Activated naive CD4-positive, alpha-beta T cell treated with anti-CD3 and anti-CD28 coated beads for 36 hours (primary cell): ENCODE measurements at regions not wholly inside any gene's neighbourhood (a gene's known extent, or its start where the extent isn't known, plus 50 kb on each side); places are given as distances from the start of the nearest gene placed in this dataset.
A peak's percentile ranks its signal among the peaks of the same experiment; 100 is the strongest.

Source experiments
- CTCF ChIA-PET: fragments of 350-600 bp; sonication (Branson Sonifier 250); formaldehyde crosslinking; loops from one replicate; lab custom pipeline; 2021; ENCODE audit warnings: antibody characterized with exemption; lab: Charles Lee
- DNase-seq: peaks from one replicate; pipeline ENCODE4 v3.0.0-alpha.2; 2020
- H3K27ac Mint-ChIP-seq: one replicate; pipeline ENCODE4 v1.8.0; 2021; ENCODE audit warnings: mild to moderate bottlenecking, mixed read lengths
- H3K27me3 Mint-ChIP-seq: one replicate; pipeline ENCODE4 v1.8.0; 2021; ENCODE audit warnings: low read depth, mixed read lengths
- H3K36me3 Mint-ChIP-seq: one replicate; pipeline ENCODE4 v1.8.0; 2021; ENCODE audit warnings: low read depth, mixed read lengths
- H3K4me1 Mint-ChIP-seq: one replicate; pipeline ENCODE4 v1.8.0; 2021; ENCODE audit warnings: low read depth, mixed read lengths
- H3K4me3 Mint-ChIP-seq: one replicate; pipeline ENCODE4 v1.8.0; 2021; ENCODE audit warnings: mild to moderate bottlenecking, moderate library complexity, mixed read lengths
- H3K9me3 Mint-ChIP-seq: one replicate; pipeline ENCODE4 v1.8.0; 2021; ENCODE audit warnings: mixed read lengths
- intact Hi-C: fragments of 100-400 bp; cut with micrococcal nuclease; formaldehyde crosslinking; loops from one replicate; pipeline ENCODE4 v1.15.1; 2023

DNA sequence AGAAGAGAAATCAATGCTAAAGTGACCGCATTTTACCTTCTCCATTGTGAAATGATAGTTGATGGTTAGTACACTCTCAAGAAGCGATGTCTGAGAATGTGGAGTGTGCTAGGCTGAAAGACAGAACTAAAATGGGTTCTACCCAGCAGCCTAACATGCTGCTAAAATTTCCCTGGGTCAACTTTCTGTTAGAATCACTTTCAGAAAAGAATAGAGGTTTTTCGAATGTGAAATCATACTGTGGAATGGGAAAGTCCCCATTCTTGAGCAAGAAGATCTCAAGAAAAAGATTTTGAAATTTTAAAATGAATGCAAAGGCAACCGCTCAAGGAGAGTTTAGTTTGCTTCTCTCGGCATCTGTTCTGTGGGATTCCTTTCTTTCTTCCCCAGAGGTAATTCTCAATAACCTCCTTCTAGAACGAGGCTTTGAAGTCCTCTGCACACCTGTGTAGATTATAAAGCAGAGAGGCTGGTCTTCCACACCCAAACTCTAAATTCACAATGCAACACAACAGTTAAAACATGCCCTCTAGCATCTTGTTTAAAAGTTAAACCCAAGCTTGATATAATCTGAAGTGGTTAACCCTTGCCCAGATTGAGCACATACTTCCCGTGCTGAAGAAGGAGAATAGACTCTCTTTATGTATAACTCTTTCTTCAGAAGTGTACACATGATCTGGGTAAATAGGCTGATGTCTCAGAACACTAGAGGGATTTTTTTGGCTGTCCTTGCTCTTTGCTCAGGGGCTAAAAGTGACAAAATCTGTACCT, 208.7 kb upstream of the KLF3 start:
- CTCF ChIA-PET: interaction anchor here (0.8 kb wide), 1 partner anchor 187 kb away, joined by 3 read pairs; no protein-coding TSS in a partner anchor
- Mint-ChIP-seq H3K4me3 (no peak overlapping the region), H3K9me3 (no peaks in the 10 kb centered on the region), H3K4me1 (peaks cover 52% of the 10 kb centered on the region), H3K27me3 (no peaks in the 10 kb centered on the region), H3K36me3 (no peaks in the 10 kb centered on the region), H3K27ac (peak overlapping the region; percentile 82)
- intact Hi-C loops: loop anchor here (1.0 to 10.0 kb wide), 9 partner anchors 58 to 350 kb away; no protein-coding TSS in a partner anchor
- DNase-seq: peak; percentile 11

DNA sequence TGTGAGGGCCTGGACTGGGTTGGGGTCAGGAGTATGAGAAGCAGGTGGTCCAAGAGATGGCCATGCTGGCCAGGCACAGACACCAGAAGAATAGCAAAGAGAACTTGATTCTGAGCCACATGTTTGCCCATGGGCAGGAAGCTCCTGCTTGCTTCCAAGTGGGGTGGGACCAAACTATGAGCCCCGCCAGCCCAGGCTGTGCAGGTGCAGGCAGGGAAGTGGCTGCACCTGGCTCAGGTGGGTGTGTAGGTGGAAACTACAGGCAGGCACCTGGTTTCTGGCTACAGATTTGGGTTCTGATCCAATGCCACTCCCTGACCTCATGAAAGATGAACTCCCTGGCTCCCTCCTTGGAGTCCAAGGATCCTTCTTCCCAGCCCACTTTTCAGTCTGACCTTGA, 207.9 kb upstream of the KLF3 start:
- DNase-seq: no peak
- H3K9me3 Mint-ChIP-seq: no peaks in the 10 kb centered on the region
- no peak overlapping the region for H3K4me3 Mint-ChIP-seq
- H3K27ac Mint-ChIP-seq: peak overlapping the region; percentile 82
- intact Hi-C loops: loop anchor here (10.0 kb wide), 2 partner anchors 219 to 271 kb away; no protein-coding TSS in a partner anchor
- H3K4me1 Mint-ChIP-seq: peaks cover 52% of the 10 kb centered on the region
- no peaks in the 10 kb centered on the region for H3K36me3 Mint-ChIP-seq
- CTCF ChIA-PET: interaction anchor here (0.8 kb wide), 1 partner anchor 187 kb away, joined by 3 read pairs; no protein-coding TSS in a partner anchor
- no peaks in the 10 kb centered on the region for H3K27me3 Mint-ChIP-seq

DNA sequence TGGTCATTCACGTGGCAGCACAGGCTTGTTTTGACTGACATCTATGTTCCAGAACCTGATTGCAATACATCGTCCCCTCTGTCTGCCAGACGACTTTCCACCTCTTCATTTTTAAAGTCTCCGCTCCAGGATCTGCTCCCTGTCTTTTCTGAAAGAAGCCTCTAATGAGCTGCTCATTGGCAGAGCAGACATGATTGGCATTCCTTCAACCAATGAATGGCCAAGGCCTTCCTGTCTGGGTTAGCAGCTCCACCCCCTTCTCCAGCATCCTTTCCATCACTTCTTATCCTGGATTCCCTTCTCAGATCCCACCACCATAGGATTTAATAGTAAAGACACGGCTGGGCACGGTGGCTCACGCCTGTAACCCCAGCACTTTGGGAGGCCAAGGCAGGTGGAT, 202.7 kb upstream of the KLF3 start:
- intact Hi-C loops: no loop called here
- Mint-ChIP-seq H3K27me3 (no peaks in the 10 kb centered on the region), H3K4me3 (no peak overlapping the region), H3K9me3 (no peaks in the 10 kb centered on the region), H3K36me3 (no peaks in the 10 kb centered on the region), H3K27ac (no peak overlapping the region), H3K4me1 (peaks cover 14% of the 10 kb centered on the region)
- CTCF ChIA-PET: no interaction called here
- no peak for DNase-seq

DNA sequence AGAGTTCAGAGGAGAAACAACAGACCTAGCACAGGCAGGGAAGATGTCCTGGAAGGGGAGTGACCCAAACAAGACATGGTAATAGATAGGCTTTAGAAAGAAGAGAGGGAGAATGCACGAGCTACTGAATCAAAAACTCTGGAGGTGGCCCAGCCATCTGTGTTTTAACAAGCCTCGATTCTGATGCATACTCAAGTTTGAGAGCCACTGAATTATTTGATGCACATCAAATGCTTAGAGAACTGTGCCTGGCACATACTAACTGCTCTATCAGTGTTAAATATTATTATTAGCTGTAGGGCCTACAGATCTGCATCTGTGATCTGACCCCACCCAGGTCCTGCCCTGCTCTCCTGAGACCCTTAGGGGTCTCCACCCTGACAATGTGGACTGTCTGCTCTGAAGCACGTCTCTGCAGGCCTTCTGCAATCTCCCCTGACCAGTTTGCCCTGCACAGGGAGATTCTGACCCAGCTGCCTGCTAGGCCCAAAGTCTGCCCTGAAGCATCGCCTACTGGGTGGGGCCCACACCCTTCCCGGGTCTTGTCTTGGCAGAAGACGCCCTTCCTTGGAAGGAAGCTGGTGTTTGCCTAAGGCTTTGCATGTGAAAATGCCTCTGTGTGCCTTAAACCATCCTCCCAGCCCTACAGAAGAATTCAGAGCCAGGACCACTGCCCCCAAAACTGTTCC, 201.5 kb upstream of the KLF3 start:
- CTCF ChIA-PET: no interaction called here
- peaks cover 9% of the 10 kb centered on the region for H3K4me1 Mint-ChIP-seq
- peaks cover 4% of the 10 kb centered on the region for H3K36me3 Mint-ChIP-seq
- intact Hi-C loops: no loop called here
- peaks cover 9% of the 10 kb centered on the region for H3K9me3 Mint-ChIP-seq
- DNase-seq: no peak
- H3K4me3 Mint-ChIP-seq: no peak overlapping the region
- no peak overlapping the region for H3K27ac Mint-ChIP-seq
- H3K27me3 Mint-ChIP-seq: no peaks in the 10 kb centered on the region

DNA sequence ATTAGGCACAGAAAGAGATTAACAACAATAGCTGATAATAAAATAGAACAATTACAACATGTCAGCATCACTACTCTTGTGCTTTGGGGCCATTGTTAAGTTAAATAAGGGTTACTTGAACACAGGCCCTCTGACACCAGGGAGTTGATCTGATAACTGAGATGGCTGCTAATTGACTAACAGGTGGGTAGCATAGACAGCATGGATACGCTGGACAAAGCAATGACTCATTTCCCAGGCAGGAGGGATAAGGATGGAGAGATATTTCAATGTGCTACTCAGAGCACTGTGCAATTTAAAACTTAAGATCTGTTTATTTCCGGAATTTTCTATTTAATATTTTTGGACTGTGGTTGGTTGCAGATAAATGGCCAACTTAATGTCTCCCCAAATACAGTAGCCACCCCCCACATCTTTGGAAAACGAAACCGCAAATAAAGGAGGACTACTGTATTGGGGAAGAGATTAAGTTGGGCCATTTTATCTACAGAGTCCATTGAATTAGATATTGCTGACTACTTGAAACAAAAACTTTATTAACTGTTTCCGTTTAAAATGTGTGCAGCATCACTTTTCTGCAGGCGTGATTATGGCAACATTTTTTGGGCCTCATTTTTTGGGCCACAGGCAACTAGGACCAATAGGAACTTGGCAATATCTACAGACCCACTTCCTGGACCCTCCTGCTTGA, 200.6 kb upstream of the KLF3 start:
- Mint-ChIP-seq H3K9me3 (peaks cover 9% of the 10 kb centered on the region), H3K36me3 (peaks cover 4% of the 10 kb centered on the region), H3K4me1 (peaks cover 9% of the 10 kb centered on the region), H3K27me3 (no peaks in the 10 kb centered on the region), H3K27ac (no peak overlapping the region), H3K4me3 (no peak overlapping the region)
- no peak for DNase-seq
- CTCF ChIA-PET: no interaction called here
- intact Hi-C loops: no loop called here

DNA sequence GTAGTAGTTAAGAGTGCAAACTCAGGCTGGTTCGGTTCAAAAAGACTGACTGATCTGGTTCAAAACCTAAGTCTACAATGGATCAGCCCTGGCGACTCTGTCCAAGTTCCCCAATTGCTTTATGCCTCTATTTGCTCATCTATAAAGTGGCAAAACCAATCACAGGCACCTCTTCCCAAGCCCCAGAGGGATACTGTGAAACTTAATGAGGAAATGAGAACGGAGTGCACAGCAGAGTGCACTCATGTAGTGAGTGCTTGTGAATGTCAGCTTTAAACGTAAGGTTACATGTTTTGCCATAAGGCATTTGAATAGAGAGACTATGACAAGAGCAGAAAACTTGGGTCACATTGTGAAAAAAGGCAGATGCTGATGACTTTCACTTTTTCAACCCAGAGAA, 199.7 kb upstream of the KLF3 start:
- Mint-ChIP-seq H3K4me1 (peaks cover 9% of the 10 kb centered on the region), H3K27ac (no peak overlapping the region), H3K27me3 (no peaks in the 10 kb centered on the region), H3K36me3 (peaks cover 4% of the 10 kb centered on the region), H3K4me3 (no peak overlapping the region), H3K9me3 (peaks cover 9% of the 10 kb centered on the region)
- CTCF ChIA-PET: no interaction called here
- intact Hi-C loops: no loop called here
- no peak for DNase-seq

DNA sequence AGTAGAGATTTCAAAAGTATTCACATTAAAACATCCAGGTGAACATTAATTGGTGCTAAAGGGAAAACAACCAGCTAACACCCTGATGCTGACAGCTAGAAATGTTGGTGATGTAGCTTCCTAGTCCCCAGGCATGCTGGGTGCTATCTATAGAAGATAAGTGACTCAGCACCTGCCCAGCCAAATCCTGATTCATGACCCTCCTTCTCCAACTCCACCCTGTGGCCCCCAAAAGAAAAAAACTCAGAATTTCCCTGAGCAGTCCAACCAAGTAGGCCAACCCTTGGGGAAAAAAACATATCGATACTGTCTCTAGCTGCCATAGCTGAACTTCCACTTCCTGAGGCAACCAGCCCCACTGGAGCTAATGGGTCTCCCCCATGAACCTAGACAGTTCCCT, 197.6 kb upstream of the KLF3 start:
- no peak for DNase-seq
- CTCF ChIA-PET: interaction anchor here (0.8 kb wide), 1 partner anchor 186 kb away, joined by 3 read pairs; no protein-coding TSS in a partner anchor
- Mint-ChIP-seq H3K4me3 (no peak overlapping the region), H3K27me3 (no peaks in the 10 kb centered on the region), H3K27ac (no peak overlapping the region), H3K9me3 (peaks cover 10% of the 10 kb centered on the region), H3K36me3 (peaks cover 4% of the 10 kb centered on the region), H3K4me1 (peaks cover 9% of the 10 kb centered on the region)
- intact Hi-C loops: no loop called here

DNA sequence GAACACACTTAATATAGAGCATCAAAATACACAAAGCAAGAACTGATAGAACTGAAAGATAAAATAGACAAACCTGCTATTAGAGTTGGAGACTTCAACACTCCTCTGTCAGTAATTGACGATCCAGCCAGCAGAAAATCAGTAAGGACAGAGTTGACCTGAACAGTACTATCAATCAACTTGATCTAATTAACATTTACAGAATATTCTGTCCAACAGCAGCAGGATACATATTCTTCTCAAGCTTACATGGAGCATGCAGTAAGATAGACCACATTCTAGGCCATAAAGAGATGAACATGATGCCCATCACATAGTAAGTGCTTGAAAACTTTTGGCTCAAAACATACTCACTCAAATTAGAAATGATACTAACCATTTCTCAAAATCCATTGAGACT, 196.7 kb upstream of the KLF3 start:
- Mint-ChIP-seq H3K4me3 (no peak overlapping the region), H3K27ac (no peak overlapping the region), H3K36me3 (peaks cover 4% of the 10 kb centered on the region), H3K27me3 (no peaks in the 10 kb centered on the region), H3K9me3 (peaks cover 10% of the 10 kb centered on the region), H3K4me1 (peaks cover 9% of the 10 kb centered on the region)
- intact Hi-C loops: no loop called here
- no peak for DNase-seq
- CTCF ChIA-PET: no interaction called here

DNA sequence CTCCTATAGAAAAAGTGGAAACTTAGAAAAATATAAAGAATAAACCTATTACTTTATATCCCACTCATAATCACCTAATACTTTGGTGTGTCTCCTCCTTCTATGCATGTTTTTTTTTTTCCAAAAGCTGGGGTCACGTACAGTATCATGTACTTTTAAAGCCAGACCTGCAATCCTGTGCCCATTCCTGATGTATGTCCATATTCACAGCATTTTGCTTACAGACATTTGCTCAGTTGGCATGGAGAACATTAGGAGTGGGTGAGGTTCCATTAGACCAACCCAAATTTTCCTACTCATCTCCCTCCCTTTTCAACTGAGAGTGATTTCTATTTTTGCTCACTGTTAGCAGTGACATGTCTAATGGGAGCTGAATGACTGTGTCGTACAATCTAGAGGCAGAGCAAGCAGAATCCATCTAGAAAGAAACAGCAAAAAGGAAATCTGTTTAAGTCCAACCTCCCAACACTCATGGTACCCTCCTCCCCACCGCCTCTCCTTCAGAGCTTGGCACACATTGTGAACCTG, 195.6 kb upstream of the KLF3 start:
- Mint-ChIP-seq H3K27ac (no peak overlapping the region), H3K9me3 (peaks cover 10% of the 10 kb centered on the region), H3K27me3 (no peaks in the 10 kb centered on the region), H3K36me3 (peaks cover 4% of the 10 kb centered on the region), H3K4me3 (no peak overlapping the region), H3K4me1 (peaks cover 9% of the 10 kb centered on the region)
- CTCF ChIA-PET: interaction anchor here (0.7 to 0.8 kb wide), 2 partner anchors 149 to 382 kb away, joined by 3 read pairs; no protein-coding TSS in a partner anchor
- intact Hi-C loops: no loop called here
- no peak for DNase-seq

DNA sequence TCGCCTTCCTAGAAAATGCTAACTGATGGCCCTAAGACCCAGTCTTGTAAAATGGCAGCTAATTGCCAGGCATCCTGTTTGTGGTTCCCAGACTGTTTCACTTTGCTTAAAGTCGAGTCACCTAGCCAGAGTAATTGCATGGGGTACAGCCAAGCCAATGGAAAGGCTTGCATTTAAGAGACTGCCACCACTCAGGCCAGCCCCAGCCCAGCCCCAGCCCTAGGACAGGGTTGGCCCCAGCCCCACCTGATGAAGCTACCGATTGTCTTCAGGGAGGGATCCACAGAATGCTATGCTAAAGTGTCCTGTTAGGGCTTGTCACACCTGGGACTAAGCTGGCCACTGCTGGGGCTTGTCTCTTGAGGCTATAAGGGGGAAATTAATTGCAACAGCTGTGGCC, 194.6 kb upstream of the KLF3 start:
- no peak overlapping the region for H3K27ac Mint-ChIP-seq
- no peak for DNase-seq
- peaks cover 6% of the 10 kb centered on the region for H3K4me1 Mint-ChIP-seq
- CTCF ChIA-PET: no interaction called here
- intact Hi-C loops: no loop called here
- peaks cover 4% of the 10 kb centered on the region for H3K36me3 Mint-ChIP-seq
- no peak overlapping the region for H3K4me3 Mint-ChIP-seq
- H3K9me3 Mint-ChIP-seq: peaks cover 10% of the 10 kb centered on the region
- H3K27me3 Mint-ChIP-seq: no peaks in the 10 kb centered on the region

DNA sequence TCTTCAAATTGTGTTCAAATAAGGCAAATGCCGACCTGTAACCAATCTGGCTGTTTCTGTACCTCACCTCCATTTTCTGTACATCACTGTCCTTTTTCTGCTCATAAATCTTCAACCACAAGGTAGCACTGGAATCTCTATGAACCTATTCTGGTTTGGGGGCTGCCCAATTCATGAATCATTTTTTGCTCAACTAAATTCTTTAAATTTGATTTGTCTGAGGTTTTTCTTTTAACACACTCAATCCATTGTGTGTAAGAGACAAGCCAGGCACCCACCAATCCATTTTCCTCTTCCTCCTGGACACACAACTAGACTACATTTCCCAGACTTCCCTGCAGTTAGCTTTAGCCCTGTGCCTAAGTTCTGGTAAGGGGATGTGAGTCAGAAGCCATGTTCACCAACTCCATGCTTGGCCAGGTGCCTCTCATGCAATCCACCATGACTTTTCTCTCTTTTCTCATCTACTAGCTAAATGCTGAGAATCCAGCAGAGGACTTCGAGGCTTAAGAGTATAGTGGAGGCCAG, 193.2 kb upstream of the KLF3 start:
- Mint-ChIP-seq H3K27ac (no peak overlapping the region), H3K9me3 (peaks cover 10% of the 10 kb centered on the region), H3K4me3 (no peak overlapping the region), H3K4me1 (no peaks in the 10 kb centered on the region), H3K36me3 (peaks cover 4% of the 10 kb centered on the region), H3K27me3 (no peaks in the 10 kb centered on the region)
- no peak for DNase-seq
- intact Hi-C loops: no loop called here
- CTCF ChIA-PET: interaction anchor here (0.6 to 0.8 kb wide), 2 partner anchors 259 to 385 kb away, joined by 3 to 6 read pairs; no protein-coding TSS in a partner anchor

DNA sequence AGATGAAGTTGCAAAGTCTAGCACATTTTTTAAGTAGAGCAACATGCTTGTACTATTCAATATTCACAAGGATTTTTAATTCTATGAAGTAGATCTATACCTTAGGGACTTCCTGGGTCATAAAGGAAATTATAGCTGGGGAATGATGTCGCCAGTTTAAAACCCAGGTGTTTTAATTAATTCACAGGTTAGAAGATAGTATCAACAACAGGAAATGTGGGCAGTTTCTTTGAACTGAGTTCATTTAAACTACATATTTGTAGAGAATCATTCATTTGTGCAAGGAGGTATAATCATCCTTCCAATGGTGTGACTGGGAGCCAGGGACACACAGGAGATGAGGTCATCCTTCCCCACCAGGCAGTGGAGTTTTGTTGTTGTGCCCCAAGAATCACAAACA, 181.3 kb upstream of the KLF3 start:
- DNase-seq: no peak
- Mint-ChIP-seq H3K27me3 (no peaks in the 10 kb centered on the region), H3K4me1 (peaks cover 11% of the 10 kb centered on the region), H3K27ac (no peak overlapping the region), H3K9me3 (peaks cover 2% of the 10 kb centered on the region), H3K4me3 (no peak overlapping the region), H3K36me3 (no peaks in the 10 kb centered on the region)
- CTCF ChIA-PET: interaction anchor here (0.6 to 0.7 kb wide), 2 partner anchors 33 to 47 kb away, joined by 4 to 5 read pairs; no protein-coding TSS in a partner anchor
- intact Hi-C loops: no loop called here
